Neural cell (in vitro differentiated cells): ENCODE measurements at regions not wholly inside any gene's neighbourhood (a gene's known extent, or its start where the extent isn't known, plus 50 kb on each side); places are given as distances from the start of the nearest gene placed in this dataset.

Source experiments
- H2AFZ ChIP-seq: fragments of 200-600, 300-800 bp; sonication (generic), shearing (Covaris generic); 2 replicates; pipeline ENCODE4 v1.6.0; 2014; ENCODE audit warnings: low read depth, mild to moderate bottlenecking, antibody characterized with exemption, low read length, moderate library complexity
- H3F3A ChIP-seq: fragments of 200-600 bp; shearing (Covaris generic); 2 replicates; pipeline ENCODE4 v1.6.1; 2016; ENCODE audit warnings: mild to moderate bottlenecking, moderate library complexity, mixed read lengths, antibody characterized with exemption, low read length; ENCODE audit not compliant: insufficient read depth, poor library complexity, severe bottlenecking
- H3K27ac ChIP-seq: fragments of 200-600, 300-800 bp; sonication (generic), shearing (Covaris generic); 2 replicates; pipeline ENCODE4 v1.5.1; 2014; ENCODE audit warnings: mild to moderate bottlenecking, low read length, moderate library complexity
- H3K27me3 ChIP-seq: fragments of 300-800, 200-600 bp; sonication (generic), shearing (Covaris generic); 2 replicates; pipeline ENCODE4 v1.6.0; 2014; ENCODE audit warnings: mild to moderate bottlenecking, low read depth, low read length, moderate library complexity; ENCODE audit not compliant: insufficient read depth
- H3K36me3 ChIP-seq: fragments of 300-800, 200-600 bp; sonication (generic), shearing (Covaris generic); 2 replicates; pipeline ENCODE4 v1.5.1; 2014; ENCODE audit warnings: mild to moderate bottlenecking, antibody characterized with exemption, low read length, moderate library complexity; ENCODE audit not compliant: insufficient read depth
- H3K4me2 ChIP-seq: fragments of 300-800, 200-600 bp; sonication (generic), shearing (Covaris generic); 2 replicates; pipeline ENCODE4 v1.6.0; 2014; ENCODE audit warnings: mild to moderate bottlenecking, low read length
- H3K4me3 ChIP-seq: fragments of 300-800, 200-600 bp; sonication (generic), shearing (Covaris generic); 2 replicates; pipeline ENCODE4 v1.5.1; 2014; ENCODE audit warnings: mild to moderate bottlenecking, low read length, moderate library complexity
- H3K79me2 ChIP-seq: fragments of 200-600 bp; shearing (Covaris generic); replicated peaks from 2 replicates; pipeline ENCODE4 v1.6.0; 2014; ENCODE audit warnings: mild to moderate bottlenecking, low read length, moderate library complexity; ENCODE audit not compliant: insufficient read depth
- H3K9ac ChIP-seq: fragments of 300-800, 200-600 bp; sonication (generic), shearing (Covaris generic); 2 replicates; pipeline ENCODE4 v1.6.1; 2016; ENCODE audit warnings: mild to moderate bottlenecking, low read length, mixed read lengths
- H3K9me2 ChIP-seq: fragments of 200-600 bp; shearing (Covaris generic); 2 replicates; pipeline ENCODE4 v1.6.1; 2016; ENCODE audit warnings: mild to moderate bottlenecking, low read length, mixed read lengths; ENCODE audit not compliant: insufficient read depth
- H3K9me3 ChIP-seq: fragments of 200-600, 300-800 bp; sonication (generic), shearing (Covaris generic); 2 replicates; pipeline ENCODE4 v1.6.1; 2016; ENCODE audit warnings: mild to moderate bottlenecking, mixed run types, low read length, moderate library complexity, mixed read lengths
- H4K20me1 ChIP-seq: fragments of 200-600 bp; shearing (Covaris generic); 2 replicates; pipeline ENCODE4 v1.6.1; 2016; ENCODE audit warnings: mild to moderate bottlenecking, mixed run types; ENCODE audit not compliant: insufficient read depth
- CTCF ChIP-seq: fragments of 450-650 bp; IDR thresholded peaks from 2 replicates; pipeline ENCODE4 v1.5.1; 2014; ENCODE audit warnings: antibody characterized with exemption, mild to moderate bottlenecking, moderate library complexity; ENCODE audit not compliant: poor library complexity, severe bottlenecking
- EP300 ChIP-seq: fragments of 450-650 bp; conservative IDR thresholded peaks from 2 replicates; pipeline ENCODE4 v1.6.1; 2014; ENCODE audit warnings: antibody characterized with exemption, mild to moderate bottlenecking, moderate library complexity; ENCODE audit not compliant: poor library complexity, severe bottlenecking
- EZH2 ChIP-seq: fragments of 200-600, 300-800 bp; shearing (Covaris generic), sonication (generic); IDR thresholded peaks from 2 replicates; pipeline ENCODE4 v1.6.1; 2014; ENCODE audit warnings: antibody characterized with exemption, low read length, borderline replicate concordance, mild to moderate bottlenecking; ENCODE audit not compliant: insufficient read depth, poor library complexity, severe bottlenecking
- MXI1 ChIP-seq: fragments of 450-650 bp; conservative IDR thresholded peaks from 2 replicates; pipeline ENCODE4 v1.6.1; 2014; ENCODE audit warnings: antibody characterized with exemption, mild to moderate bottlenecking; ENCODE audit not compliant: poor library complexity, severe bottlenecking
- POLR2AphosphoS5 ChIP-seq: IDR thresholded peaks from 2 replicates; pipeline ENCODE4 v1.6.1; 2012
- RAD21 ChIP-seq: fragments of 450-650 bp; conservative IDR thresholded peaks from 2 replicates; pipeline ENCODE4 v1.6.1; 2014; ENCODE audit warnings: antibody characterized with exemption, mild to moderate bottlenecking, moderate library complexity
- SMC3 ChIP-seq: fragments of 450-650 bp; conservative IDR thresholded peaks from 2 replicates; pipeline ENCODE4 v1.6.1; 2014; ENCODE audit warnings: antibody characterized with exemption, mild to moderate bottlenecking, moderate library complexity; ENCODE audit not compliant: poor library complexity
- TAF1 ChIP-seq: IDR thresholded peaks from 2 replicates; pipeline ENCODE4 v1.6.1; 2012; ENCODE audit warnings: low read depth
- TF ChIP-seq, protein P1 (sequence below): IDR thresholded peaks from 2 replicates; pipeline ENCODE4 v1.6.1; 2012; ENCODE audit warnings: borderline replicate concordance

- Histone ChIP-seq H4K20me1 (no peaks in the 10 kb centered on the region), H2AFZ (no peak overlapping the region), H3K27me3 (no peaks in the 10 kb centered on the region), H3K9ac (no peak overlapping the region), H3K9me2 (no peaks in the 10 kb centered on the region), H3K4me2 (no peak overlapping the region), H3F3A (no peaks in the 10 kb centered on the region), H3K36me3 (no peaks in the 10 kb centered on the region), H3K27ac (no peak overlapping the region), H3K79me2 (no peaks in the 10 kb centered on the region), H3K9me3 (no peaks in the 10 kb centered on the region), H3K4me3 (no peak overlapping the region)
- no peak for TF ChIP-seq RAD21
- no peak for TF ChIP-seq CTCF
- no peak for TF ChIP-seq MXI1
- no peak for TF ChIP-seq POLR2AphosphoS5
- TF ChIP-seq, protein P1, sequence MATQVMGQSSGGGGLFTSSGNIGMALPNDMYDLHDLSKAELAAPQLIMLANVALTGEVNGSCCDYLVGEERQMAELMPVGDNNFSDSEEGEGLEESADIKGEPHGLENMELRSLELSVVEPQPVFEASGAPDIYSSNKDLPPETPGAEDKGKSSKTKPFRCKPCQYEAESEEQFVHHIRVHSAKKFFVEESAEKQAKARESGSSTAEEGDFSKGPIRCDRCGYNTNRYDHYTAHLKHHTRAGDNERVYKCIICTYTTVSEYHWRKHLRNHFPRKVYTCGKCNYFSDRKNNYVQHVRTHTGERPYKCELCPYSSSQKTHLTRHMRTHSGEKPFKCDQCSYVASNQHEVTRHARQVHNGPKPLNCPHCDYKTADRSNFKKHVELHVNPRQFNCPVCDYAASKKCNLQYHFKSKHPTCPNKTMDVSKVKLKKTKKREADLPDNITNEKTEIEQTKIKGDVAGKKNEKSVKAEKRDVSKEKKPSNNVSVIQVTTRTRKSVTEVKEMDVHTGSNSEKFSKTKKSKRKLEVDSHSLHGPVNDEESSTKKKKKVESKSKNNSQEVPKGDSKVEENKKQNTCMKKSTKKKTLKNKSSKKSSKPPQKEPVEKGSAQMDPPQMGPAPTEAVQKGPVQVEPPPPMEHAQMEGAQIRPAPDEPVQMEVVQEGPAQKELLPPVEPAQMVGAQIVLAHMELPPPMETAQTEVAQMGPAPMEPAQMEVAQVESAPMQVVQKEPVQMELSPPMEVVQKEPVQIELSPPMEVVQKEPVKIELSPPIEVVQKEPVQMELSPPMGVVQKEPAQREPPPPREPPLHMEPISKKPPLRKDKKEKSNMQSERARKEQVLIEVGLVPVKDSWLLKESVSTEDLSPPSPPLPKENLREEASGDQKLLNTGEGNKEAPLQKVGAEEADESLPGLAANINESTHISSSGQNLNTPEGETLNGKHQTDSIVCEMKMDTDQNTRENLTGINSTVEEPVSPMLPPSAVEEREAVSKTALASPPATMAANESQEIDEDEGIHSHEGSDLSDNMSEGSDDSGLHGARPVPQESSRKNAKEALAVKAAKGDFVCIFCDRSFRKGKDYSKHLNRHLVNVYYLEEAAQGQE = no peak
- no peak for TF ChIP-seq TAF1
- TF ChIP-seq EZH2 = no peak
- no peak for TF ChIP-seq EP300
- no peak for TF ChIP-seq SMC3
These were observed 198.3 kb downstream of the ADRA2A start for GRCh38 chr10:111275091-111275490.

GRCh38 chr10:111277661-111278060 lies 200.8 kb downstream of the ADRA2A start:
- Histone ChIP-seq H3K9me3 (no peaks in the 10 kb centered on the region), H3K9ac (no peak overlapping the region), H3K4me2 (no peak overlapping the region), H3K79me2 (no peaks in the 10 kb centered on the region), H3K27me3 (no peaks in the 10 kb centered on the region), H3F3A (no peaks in the 10 kb centered on the region), H3K9me2 (no peaks in the 10 kb centered on the region), H2AFZ (no peak overlapping the region), H4K20me1 (no peaks in the 10 kb centered on the region), H3K4me3 (no peak overlapping the region), H3K36me3 (no peaks in the 10 kb centered on the region), H3K27ac (no peak overlapping the region)
- TF ChIP-seq SMC3 = no peak
- TF ChIP-seq TAF1 = no peak
- TF ChIP-seq CTCF = no peak
- TF ChIP-seq, protein P1 = no peak
- TF ChIP-seq RAD21 = no peak
- no peak for TF ChIP-seq MXI1
- no peak for TF ChIP-seq EZH2
- no peak for TF ChIP-seq POLR2AphosphoS5
